IMR-90 (cell line): ENCODE measurements at regions not wholly inside any gene's neighbourhood (a gene's known extent, or its start where the extent isn't known, plus 50 kb on each side); places are given as distances from the start of the nearest gene placed in this dataset.

ENCODE experiments used
- BHLHE40 ChIP-seq: fragments of 150-350 bp; IDR thresholded peaks from 2 replicates; pipeline ENCODE4 v1.6.1; 2016; ENCODE audit warnings: mild to moderate bottlenecking, low read depth, low read length
- MXI1 ChIP-seq: IDR thresholded peaks from 2 replicates; pipeline ENCODE4 v1.6.1; 2012; ENCODE audit warnings: low read depth, mild to moderate bottlenecking, low read length, moderate library complexity, borderline replicate concordance
- POLR2A ChIP-seq: IDR thresholded peaks from 2 replicates; pipeline ENCODE4 v1.6.1; 2012; ENCODE audit warnings: mild to moderate bottlenecking, low read depth, low read length
- RAD21 ChIP-seq: IDR thresholded peaks from 2 replicates; pipeline ENCODE4 v1.6.1; 2012; ENCODE audit warnings: low read length, improper control_type of control experiment
- USF2 ChIP-seq: fragments of 150-350 bp; IDR thresholded peaks from 2 replicates; pipeline ENCODE4 v1.6.1; 2017; ENCODE audit warnings: mild to moderate bottlenecking, antibody characterized with exemption, low read length, low read depth
- TF ChIP-seq, protein P1 (sequence below): conservative IDR thresholded peaks from 2 replicates; pipeline ENCODE4 v1.5.1; 2012; ENCODE audit warnings: mild to moderate bottlenecking, low read depth, low read length, improper control_type of control experiment

DNA sequence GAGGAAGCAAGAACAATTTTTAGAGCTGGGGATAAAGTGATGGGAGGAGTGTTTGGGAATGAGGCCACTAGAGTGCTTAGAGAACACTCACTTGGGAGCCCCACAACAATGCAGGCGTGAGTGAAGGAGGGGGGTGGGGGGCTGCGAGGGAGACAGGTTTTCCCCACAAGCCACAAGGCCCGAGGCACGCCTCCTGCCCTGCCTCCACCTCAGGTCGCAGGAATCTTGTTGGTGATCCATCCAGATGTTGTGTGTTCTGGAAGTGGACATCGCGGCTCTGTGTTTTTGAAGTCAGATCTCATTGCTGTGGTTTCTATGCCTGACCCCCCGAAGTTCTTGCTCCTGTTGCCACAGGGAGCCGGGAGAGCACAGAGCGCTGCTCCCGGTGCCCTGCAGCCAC lies 178.0 kb upstream of the BMPER start:
- TF ChIP-seq MXI1 (no peak), USF2 (no peak), BHLHE40 (no peak), POLR2A (no peak), RAD21 (no peak)
- TF ChIP-seq, protein P1, sequence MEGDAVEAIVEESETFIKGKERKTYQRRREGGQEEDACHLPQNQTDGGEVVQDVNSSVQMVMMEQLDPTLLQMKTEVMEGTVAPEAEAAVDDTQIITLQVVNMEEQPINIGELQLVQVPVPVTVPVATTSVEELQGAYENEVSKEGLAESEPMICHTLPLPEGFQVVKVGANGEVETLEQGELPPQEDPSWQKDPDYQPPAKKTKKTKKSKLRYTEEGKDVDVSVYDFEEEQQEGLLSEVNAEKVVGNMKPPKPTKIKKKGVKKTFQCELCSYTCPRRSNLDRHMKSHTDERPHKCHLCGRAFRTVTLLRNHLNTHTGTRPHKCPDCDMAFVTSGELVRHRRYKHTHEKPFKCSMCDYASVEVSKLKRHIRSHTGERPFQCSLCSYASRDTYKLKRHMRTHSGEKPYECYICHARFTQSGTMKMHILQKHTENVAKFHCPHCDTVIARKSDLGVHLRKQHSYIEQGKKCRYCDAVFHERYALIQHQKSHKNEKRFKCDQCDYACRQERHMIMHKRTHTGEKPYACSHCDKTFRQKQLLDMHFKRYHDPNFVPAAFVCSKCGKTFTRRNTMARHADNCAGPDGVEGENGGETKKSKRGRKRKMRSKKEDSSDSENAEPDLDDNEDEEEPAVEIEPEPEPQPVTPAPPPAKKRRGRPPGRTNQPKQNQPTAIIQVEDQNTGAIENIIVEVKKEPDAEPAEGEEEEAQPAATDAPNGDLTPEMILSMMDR = no peak
